Dendritic cell treated with granulocyte-macrophage colony-stimulating factor and Interleukin-4, amounts not matched to agents 40 ng/mL and 50 ng/mL, for 4 days (primary cell): ENCODE measurements at regions not wholly inside any gene's neighbourhood (a gene's known extent, or its start where the extent isn't known, plus 50 kb on each side); places are given as distances from the start of the nearest gene placed in this dataset.
"Not testable (repeated sequence)": the region's sequence is repeated elsewhere in the genome, so short reads cannot be mapped to it uniquely, and the experiment has no call there.

Experiments used
- H3K27ac Mint-ChIP-seq: one replicate; pipeline ENCODE4 v1.8.0; 2022; ENCODE audit warnings: mild to moderate bottlenecking, mixed read lengths
- H3K27me3 Mint-ChIP-seq: one replicate; pipeline ENCODE4 v1.8.0; 2022; ENCODE audit warnings: mild to moderate bottlenecking, mixed read lengths
- H3K36me3 Mint-ChIP-seq: one replicate; pipeline ENCODE4 v1.8.0; 2022; ENCODE audit warnings: low read depth, mixed read lengths
- H3K4me1 Mint-ChIP-seq: one replicate; pipeline ENCODE4 v1.8.0; 2022; ENCODE audit warnings: low read depth, mixed read lengths
- H3K4me3 Mint-ChIP-seq: one replicate; pipeline ENCODE4 v1.8.0; 2022; ENCODE audit warnings: mild to moderate bottlenecking, moderate library complexity, mixed read lengths
- H3K9me3 Mint-ChIP-seq: one replicate; pipeline ENCODE4 v1.8.0; 2022; ENCODE audit warnings: mixed read lengths
- intact Hi-C: fragments of 100-400 bp; cut with micrococcal nuclease; formaldehyde crosslinking; loops from one replicate; pipeline ENCODE4 v1.15.0; 2022

DNA sequence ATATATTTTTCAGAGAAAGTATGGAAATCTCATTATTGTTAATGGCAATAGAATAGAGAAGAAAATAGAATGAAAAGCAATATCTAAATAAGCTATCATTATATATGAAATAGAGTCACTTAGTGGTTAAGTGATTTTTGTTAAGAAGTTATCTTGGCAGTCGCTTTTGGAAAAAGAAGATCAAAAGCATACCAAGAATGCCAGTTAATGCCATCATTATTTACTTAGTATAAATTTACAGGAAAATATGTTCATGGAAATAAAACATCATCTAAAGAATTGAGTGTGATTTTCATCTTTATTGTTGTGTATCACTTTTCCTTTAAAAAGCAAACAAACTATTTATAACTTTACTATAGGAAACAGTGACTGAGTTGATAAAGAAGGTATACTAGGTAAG is 85.3 kb upstream of the GPR101 start:
- no peak overlapping the region for H3K27ac Mint-ChIP-seq
- no peaks in the 10 kb centered on the region for H3K36me3 Mint-ChIP-seq
- H3K4me1 Mint-ChIP-seq, result no peaks in the 10 kb centered on the region
- intact Hi-C loops, result no loop called here
- H3K27me3 Mint-ChIP-seq, result peaks cover 3% of the 10 kb centered on the region
- peaks cover 7% of the 10 kb centered on the region for H3K9me3 Mint-ChIP-seq
- H3K4me3 Mint-ChIP-seq, result no peak overlapping the region

DNA sequence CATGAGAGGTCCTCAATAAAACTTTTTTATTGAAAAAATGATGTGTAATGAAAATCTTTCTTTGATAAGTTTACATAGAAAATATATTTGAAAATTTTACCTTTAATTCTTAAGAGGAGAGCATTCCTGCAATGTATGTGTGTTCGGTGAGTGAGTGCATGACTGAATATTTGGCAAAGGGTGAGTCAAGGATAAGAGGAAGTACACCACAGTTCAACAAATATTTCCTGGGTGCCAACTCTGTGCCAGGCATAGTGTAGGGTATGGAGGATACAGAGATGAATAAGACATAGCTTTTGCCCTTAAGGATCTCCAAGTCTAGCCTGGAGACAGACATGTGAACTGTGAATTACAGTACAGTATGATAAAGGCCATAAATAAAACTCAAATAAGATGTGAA is 84.7 kb upstream of the GPR101 start:
- no peaks in the 10 kb centered on the region for H3K4me1 Mint-ChIP-seq
- intact Hi-C loops, result no loop called here
- peaks cover 3% of the 10 kb centered on the region for H3K27me3 Mint-ChIP-seq
- H3K9me3 Mint-ChIP-seq, result peaks cover 2% of the 10 kb centered on the region
- no peaks in the 10 kb centered on the region for H3K36me3 Mint-ChIP-seq
- H3K4me3 Mint-ChIP-seq, result no peak overlapping the region
- H3K27ac Mint-ChIP-seq, result no peak overlapping the region

DNA sequence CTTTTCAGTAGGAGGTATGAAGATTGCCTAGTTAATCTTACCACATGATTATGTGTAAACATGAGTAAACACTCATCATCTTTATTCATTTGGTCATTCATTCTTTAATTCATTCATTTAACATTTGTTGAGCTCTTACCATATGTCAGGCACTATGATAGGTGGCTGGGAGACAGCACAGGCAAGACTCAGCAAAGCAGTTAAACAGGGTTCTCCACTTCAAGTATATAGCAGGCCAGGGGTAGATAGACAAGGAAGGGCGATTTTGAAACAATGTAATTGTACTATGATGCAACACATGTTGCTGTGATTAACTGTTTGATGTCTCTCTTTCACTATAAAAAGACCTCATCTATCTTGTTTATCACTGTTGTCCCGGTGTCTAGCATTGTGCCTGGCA is 84.3 kb upstream of the GPR101 start:
- intact Hi-C loops, result no loop called here
- no peaks in the 10 kb centered on the region for H3K9me3 Mint-ChIP-seq
- H3K27me3 Mint-ChIP-seq, result peaks cover 3% of the 10 kb centered on the region
- H3K4me3 Mint-ChIP-seq, result no peak overlapping the region
- no peaks in the 10 kb centered on the region for H3K36me3 Mint-ChIP-seq
- no peak overlapping the region for H3K27ac Mint-ChIP-seq
- H3K4me1 Mint-ChIP-seq, result no peaks in the 10 kb centered on the region

DNA sequence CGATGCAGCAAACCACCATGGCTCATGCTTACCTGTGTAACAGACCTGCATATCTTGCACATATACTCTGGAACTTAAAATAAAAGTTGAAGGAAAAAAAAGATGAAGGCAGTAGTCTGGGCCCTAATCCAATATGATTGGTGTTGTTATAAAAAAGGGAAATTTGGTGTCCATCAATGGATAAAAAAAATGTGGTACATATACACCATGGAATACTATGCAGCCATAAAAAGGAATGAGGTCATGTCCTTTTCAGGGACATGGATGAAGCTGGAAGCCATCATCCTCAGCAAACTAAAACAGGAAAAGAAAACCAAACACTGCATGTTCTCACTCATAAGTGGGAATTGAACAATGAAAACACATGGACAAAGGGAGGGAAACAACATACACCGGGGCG is 74.1 kb upstream of the GPR101 start:
- H3K36me3 Mint-ChIP-seq, H3K27ac Mint-ChIP-seq, H3K9me3 Mint-ChIP-seq, H3K4me3 Mint-ChIP-seq, intact Hi-C loops, H3K27me3 Mint-ChIP-seq, H3K4me1 Mint-ChIP-seq: not testable (repeated sequence)

DNA sequence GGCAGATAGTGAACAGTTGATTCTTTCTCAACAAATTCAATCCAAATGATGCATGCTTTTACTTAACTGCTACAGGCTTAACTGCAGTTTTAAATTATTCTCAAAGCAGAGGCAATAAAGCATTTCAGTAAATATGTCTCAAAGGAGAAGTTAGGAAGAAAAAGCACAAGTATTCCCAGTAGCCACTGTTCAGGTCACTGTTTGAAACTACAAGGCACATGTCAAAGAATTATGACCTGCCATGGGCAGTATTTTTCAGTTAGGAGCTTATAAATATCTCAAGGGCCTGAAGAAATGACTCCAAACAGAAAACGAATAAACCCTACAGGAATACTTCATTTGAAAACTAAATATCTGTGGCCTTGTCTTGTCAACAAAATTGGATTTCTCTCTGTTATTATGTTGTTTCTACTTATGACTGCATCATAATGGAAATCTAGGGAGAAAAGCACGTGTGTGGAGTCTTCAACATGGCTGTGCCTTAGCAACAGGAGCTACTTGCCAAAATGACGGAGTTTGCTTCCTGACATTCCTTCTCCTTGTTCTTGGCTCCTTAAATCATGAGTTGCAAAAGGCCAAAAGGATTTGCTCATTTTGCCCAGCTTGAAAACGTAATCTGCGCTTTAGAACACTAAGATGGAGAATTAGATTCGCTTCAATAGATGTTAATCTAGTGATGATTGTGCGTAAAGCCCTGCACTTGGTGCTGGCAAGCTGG is 67.6 kb upstream of the GPR101 start:
- no peaks in the 10 kb centered on the region for H3K4me1 Mint-ChIP-seq
- no peaks in the 10 kb centered on the region for H3K9me3 Mint-ChIP-seq
- H3K27ac Mint-ChIP-seq, result no peak overlapping the region

More for the DNA sequence above, 67.6 kb upstream of the GPR101 start:
- Mint-ChIP-seq H3K36me3 (no peaks in the 10 kb centered on the region), H3K27me3 (peaks cover 6% of the 10 kb centered on the region), H3K4me3 (no peak overlapping the region)
- intact Hi-C loops, result no loop called here
